ENCODE measurements at regions not wholly inside any gene's neighbourhood (a gene's known extent, or its start where the extent isn't known, plus 50 kb on each side); places are given as distances from the start of the nearest gene placed in this dataset.

DNA sequence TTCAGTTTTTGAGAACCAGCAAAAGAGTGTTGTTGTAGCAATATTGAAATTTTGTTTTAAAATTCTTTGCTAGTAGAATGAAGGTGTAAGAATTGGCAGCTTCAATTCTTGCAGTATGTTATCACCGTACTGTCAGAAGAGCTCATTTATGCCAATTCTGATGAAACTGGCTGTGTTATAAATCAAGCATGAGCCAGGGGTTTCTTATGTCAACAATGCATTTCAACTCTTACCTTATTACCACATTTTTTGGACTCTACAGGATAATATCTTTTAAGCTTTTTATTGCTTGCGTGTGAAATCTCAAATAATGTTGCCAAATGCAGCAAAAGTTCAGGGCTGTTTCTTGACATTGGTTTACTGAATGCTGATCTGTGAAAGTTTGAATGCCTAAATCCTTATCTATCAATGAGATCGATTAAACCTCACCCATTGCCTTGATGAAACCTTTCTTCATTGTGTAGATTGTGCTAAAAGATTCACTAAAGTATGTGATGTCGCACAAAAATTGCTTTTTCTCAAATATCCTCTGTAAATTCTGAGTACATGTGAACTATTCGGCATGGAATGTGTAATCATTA is 1389.3 kb upstream of the ZEB2 start:
- Histone ChIP-seq H4K5ac (ENCODE audit: insufficient read length, low read depth, low read length) (no peak overlapping the region), H2BK20ac (ENCODE audit: low read depth, low read length, poor library complexity, severe bottlenecking) (no peak overlapping the region), H3K9me3 (ENCODE audit: control insufficient read depth, low read depth, low read length) (no peaks in the 10 kb centered on the region), H3K79me1 (ENCODE audit: insufficient read depth, low read depth, low read length, poor library complexity, severe bottlenecking) (no peaks in the 10 kb centered on the region), H3K4ac (ENCODE audit: low read depth, low read length) (no peak overlapping the region), H3T11ph (ENCODE audit: low read length) (no peak overlapping the region), H3K9ac (ENCODE audit: extremely low read depth, insufficient read length, low read length) (no peak overlapping the region), H3K23me2 (ENCODE audit: insufficient read length, low read depth, low read length, poor library complexity, severe bottlenecking) (no peaks in the 10 kb centered on the region), H4K8ac (replicated peaks; ENCODE audit: insufficient read length, low read depth, low read length) (no peak overlapping the region), H3K79me2 (ENCODE audit: insufficient read depth, low read length) (no peaks in the 10 kb centered on the region), H3K23ac (ENCODE audit: insufficient read length, low read depth, low read length) (no peak overlapping the region), H2AK5ac (ENCODE audit: insufficient read length, low read length) (no peak overlapping the region), H2BK15ac (ENCODE audit: low read depth, low read length) (no peak overlapping the region), H2BK5ac (ENCODE audit: insufficient read length, low read length) (no peak overlapping the region), H3K18ac (ENCODE audit: insufficient read length, low read depth, low read length) (no peak overlapping the region), H3K27me3 (ENCODE audit: insufficient read depth, low read length) (no peaks in the 10 kb centered on the region), H2BK12ac (ENCODE audit: insufficient read length, low read depth, low read length) (no peak overlapping the region), H3K14ac (ENCODE audit: insufficient read depth, low read length) (no peak overlapping the region), H3K4me1 (ENCODE audit: insufficient read depth, low read length) (no peaks in the 10 kb centered on the region; the same call in 1 of the 2 replicates), H3K27ac (ENCODE audit: insufficient read length, low read depth, low read length) (no peak overlapping the region), H4K20me1 (ENCODE audit: control insufficient read depth, insufficient read depth, insufficient read length) (no peaks in the 10 kb centered on the region), H2AFZ (ENCODE audit: low read length) (no peak overlapping the region), H2BK120ac (ENCODE audit: low read depth, low read length, poor library complexity, severe bottlenecking) (no peak overlapping the region), H3K56ac (ENCODE audit: insufficient read length, low read depth, low read length) (no peak overlapping the region), H4K91ac (ENCODE audit: insufficient read length, low read depth, low read length) (no peak overlapping the region), H3K4me2 (ENCODE audit: insufficient read depth, insufficient read length, low read length) (no peak overlapping the region)
- H3K4me1 Mint-ChIP-seq, result peaks cover 11 to 17% of the 10 kb centered on the region in 2 experiments
- no peak overlapping the region for H3K27ac Mint-ChIP-seq
- no CpG with 5 or more reads among the region's 5 CpGs for WGBS (ENCODE audit: extremely low coverage, insufficient read length, low lambda C conversion rate)
- H3K9me3 Mint-ChIP-seq, result no peaks in the 10 kb centered on the region
- TF ChIP-seq, protein P1, sequence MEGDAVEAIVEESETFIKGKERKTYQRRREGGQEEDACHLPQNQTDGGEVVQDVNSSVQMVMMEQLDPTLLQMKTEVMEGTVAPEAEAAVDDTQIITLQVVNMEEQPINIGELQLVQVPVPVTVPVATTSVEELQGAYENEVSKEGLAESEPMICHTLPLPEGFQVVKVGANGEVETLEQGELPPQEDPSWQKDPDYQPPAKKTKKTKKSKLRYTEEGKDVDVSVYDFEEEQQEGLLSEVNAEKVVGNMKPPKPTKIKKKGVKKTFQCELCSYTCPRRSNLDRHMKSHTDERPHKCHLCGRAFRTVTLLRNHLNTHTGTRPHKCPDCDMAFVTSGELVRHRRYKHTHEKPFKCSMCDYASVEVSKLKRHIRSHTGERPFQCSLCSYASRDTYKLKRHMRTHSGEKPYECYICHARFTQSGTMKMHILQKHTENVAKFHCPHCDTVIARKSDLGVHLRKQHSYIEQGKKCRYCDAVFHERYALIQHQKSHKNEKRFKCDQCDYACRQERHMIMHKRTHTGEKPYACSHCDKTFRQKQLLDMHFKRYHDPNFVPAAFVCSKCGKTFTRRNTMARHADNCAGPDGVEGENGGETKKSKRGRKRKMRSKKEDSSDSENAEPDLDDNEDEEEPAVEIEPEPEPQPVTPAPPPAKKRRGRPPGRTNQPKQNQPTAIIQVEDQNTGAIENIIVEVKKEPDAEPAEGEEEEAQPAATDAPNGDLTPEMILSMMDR (conservative IDR thresholded peaks at IDR 0.05), result no peak
- H3K27me3 Mint-ChIP-seq (ENCODE audit: low read depth), result no peaks in the 10 kb centered on the region
- no peak overlapping the region for H3K4me3 Mint-ChIP-seq
- DNase-seq, result no peak
- no peaks in the 10 kb centered on the region for H3K36me3 Mint-ChIP-seq (ENCODE audit: insufficient read depth in 1 of 3, low read depth in 3 of 3)
